Inflammatory macrophage treated with lipopolysaccharide for 4 hours (primary cell): ENCODE measurements at regions not wholly inside any gene's neighbourhood (a gene's known extent, or its start where the extent isn't known, plus 50 kb on each side); places are given as distances from the start of the nearest gene placed in this dataset.

Experiments
- DNase-seq: peaks from one replicate; pipeline ENCODE4 v3.0.0-alpha.2; 2020

- no peak for DNase-seq
These were observed 170.3 kb downstream of the GLI2 start for GRCh38 chr2:120905824-120906571.

GRCh38 chr2:120906914-120907313, 171.2 kb downstream of the GLI2 start:
- DNase-seq: no peak

GRCh38 chr2:120907822-120908221, 172.2 kb downstream of the GLI2 start:
- no peak for DNase-seq

- no peak for DNase-seq
These were observed 172.8 kb downstream of the GLI2 start for GRCh38 chr2:120908314-120908975.

GRCh38 chr2:120909102-120909501, 173.4 kb downstream of the GLI2 start:
- DNase-seq: no peak

- DNase-seq: no peak
These were observed 174.5 kb downstream of the GLI2 start for GRCh38 chr2:120910164-120910563.

GRCh38 chr2:120910956-120911951, 175.6 kb downstream of the GLI2 start:
- no peak for DNase-seq

GRCh38 chr2:120912101-120912985, 176.7 kb downstream of the GLI2 start:
- no peak for DNase-seq

GRCh38 chr2:120913972-120914838, 178.5 kb downstream of the GLI2 start:
- no peak for DNase-seq

GRCh38 chr2:120914839-120915521, 179.3 kb downstream of the GLI2 start:
- no peak for DNase-seq

- DNase-seq: no peak
These were observed 180.0 kb downstream of the GLI2 start for GRCh38 chr2:120915670-120916069.

GRCh38 chr2:120916446-120916845, 180.8 kb downstream of the GLI2 start:
- no peak for DNase-seq

GRCh38 chr2:120917886-120918285, 182.2 kb downstream of the GLI2 start:
- DNase-seq: no peak

- no peak for DNase-seq
These were observed 183.5 kb downstream of the GLI2 start for GRCh38 chr2:120919216-120919615.

GRCh38 chr2:120919771-120920453, 184.2 kb downstream of the GLI2 start:
- no peak for DNase-seq

GRCh38 chr2:120920454-120921148, 184.9 kb downstream of the GLI2 start:
- no peak for DNase-seq

- DNase-seq: no peak
These were observed 185.8 kb downstream of the GLI2 start for GRCh38 chr2:120921457-120921856.

- no peak for DNase-seq
These were observed 187.1 kb downstream of the GLI2 start for GRCh38 chr2:120922571-120923332.

GRCh38 chr2:120923426-120923825, 187.8 kb downstream of the GLI2 start:
- DNase-seq: no peak
